H54 (cell line): ENCODE measurements at regions not wholly inside any gene's neighbourhood (a gene's known extent, or its start where the extent isn't known, plus 50 kb on each side); places are given as distances from the start of the nearest gene placed in this dataset.

Source experiments
- DNase-seq: peaks from one replicate; pipeline ENCODE4 v3.0.0; 2011; ENCODE audit warnings: low spot score, mixed read lengths; ENCODE audit not compliant: insufficient read length
- FAIRE-seq: peaks from 3 replicates; lab custom pipeline; 2011; peaks lifted over from hg19 to GRCh38; lab: Jason Lieb, UNC
- POLR2A ChIP-seq: IDR thresholded peaks from 2 replicates; pipeline ENCODE4 v1.6.1; 2011; ENCODE audit warnings: low read depth, mild to moderate bottlenecking, low read length

DNA sequence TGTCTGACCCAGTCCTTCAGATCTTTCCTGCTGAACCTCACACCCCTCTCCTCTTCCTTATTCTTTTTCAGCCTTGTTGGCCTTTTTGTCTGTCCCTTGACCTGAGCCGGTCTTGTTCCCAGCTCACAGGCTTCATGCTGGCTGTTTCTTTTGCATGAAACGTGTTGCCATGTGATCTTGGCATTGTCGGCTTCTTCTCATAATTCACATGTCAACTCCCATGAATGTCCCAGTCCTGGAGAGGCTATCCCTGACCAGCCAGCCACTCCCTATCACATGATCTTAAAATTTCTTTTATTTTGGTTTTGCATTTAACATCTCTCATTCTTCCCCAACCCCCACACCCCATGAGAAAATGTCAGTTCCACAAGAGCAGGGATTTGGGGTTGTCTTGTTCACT is 131.2 kb upstream of the TSHZ2 start:
- no peak for FAIRE-seq
- no peak for TF ChIP-seq POLR2A
- no peak for DNase-seq

GRCh38 chr20:52840041-52840440 is 132.1 kb upstream of the TSHZ2 start:
- TF ChIP-seq POLR2A = no peak
- FAIRE-seq = no peak
- DNase-seq = no peak

- DNase-seq (no peak), FAIRE-seq (no peak)
- TF ChIP-seq POLR2A = no peak
Observed at GRCh38 chr20:52838510-52839241, 133.5 kb upstream of the TSHZ2 start.

DNA sequence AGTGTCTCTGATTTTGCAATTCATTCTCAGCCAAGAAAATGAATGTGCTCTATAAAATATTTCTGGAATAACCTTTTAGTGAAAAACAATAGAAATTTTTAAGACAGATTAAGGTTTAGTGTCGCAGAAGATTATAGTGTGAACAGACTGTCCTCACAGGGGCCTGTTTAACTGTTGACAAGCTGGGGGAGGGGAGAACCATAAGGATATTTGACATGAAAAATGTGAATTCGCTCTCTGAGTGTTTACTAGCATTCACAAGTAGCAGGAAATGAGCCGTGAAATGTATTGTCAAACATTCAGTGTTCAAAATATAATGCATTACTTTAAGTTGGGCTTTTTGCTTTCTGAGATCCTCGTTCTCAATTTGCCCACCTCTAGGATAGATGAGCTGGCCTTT is 134.8 kb upstream of the TSHZ2 start:
- no peak for FAIRE-seq
- DNase-seq = no peak
- no peak for TF ChIP-seq POLR2A

DNA sequence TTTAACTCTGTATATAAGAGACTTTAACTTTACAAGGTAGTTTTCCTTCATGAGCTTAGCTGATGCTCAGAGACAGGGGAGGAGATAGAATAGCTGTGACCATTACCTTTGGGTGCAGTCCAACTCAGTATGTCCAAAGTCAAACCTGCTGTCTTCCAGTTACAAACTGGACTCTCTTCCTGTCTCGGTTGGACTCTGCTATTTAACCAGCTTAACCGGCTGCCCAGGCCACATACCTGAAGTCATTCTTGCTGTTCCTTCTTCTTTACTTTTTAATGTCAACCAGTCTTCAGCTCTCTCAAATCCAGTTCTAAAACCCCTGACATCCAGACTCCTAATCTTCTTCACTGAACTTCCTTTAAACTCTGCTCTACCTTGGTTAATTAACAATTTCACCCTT is 138.3 kb upstream of the TSHZ2 start:
- no peak for DNase-seq
- FAIRE-seq = no peak
- no peak for TF ChIP-seq POLR2A

DNA sequence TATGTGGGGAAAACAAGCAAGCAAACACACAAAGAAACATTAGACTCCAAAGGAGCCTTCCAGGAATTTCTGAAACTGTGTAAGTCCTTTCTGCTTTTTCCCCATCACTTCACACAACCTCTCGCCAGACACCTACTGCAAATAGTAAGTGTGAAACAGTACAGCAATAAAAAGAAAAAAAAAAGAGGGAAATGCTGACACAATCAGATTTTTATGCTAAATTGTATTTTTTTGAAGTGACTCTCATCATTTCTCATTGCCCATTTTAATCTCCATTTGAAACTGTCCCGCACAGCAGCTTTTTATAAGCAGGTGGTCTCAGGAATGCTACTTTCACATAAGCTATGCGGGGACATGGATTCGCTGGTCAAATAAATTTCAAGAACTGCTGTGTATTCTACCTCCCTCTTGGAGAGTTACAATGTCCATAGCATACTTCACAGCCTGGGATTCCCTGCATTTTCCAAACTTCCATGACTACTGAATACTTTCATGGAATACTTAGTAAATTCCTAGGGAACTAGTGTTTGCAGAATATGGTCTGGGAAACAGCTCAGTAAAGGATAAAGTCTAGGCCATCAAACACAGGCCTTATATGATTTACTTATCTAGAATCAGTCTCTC is 139.9 kb upstream of the TSHZ2 start:
- DNase-seq (no peak), FAIRE-seq (no peak)
- TF ChIP-seq POLR2A = no peak

DNA sequence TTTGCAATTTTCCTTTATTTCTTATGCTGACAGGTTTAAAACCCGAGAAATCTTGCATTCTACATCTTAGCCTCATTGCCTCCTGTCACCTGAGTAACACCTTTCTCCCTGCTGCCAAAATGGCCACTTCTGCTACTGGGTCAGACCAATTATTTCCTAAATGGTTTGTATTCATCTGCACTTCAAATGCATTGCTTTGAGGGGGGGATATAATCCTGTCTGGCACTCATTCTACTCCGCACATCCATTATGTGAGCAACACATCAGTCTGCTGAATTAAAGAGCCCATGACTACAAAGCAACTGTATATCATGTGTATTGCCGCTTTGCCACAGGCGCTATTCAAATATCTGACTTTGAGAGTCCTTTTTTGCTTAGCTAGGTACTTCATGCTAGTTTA is 141.6 kb upstream of the TSHZ2 start:
- DNase-seq = no peak
- TF ChIP-seq POLR2A = no peak
- no peak for FAIRE-seq

GRCh38 chr20:52829111-52829510 is 143.0 kb upstream of the TSHZ2 start:
- no peak for TF ChIP-seq POLR2A
- no peak for FAIRE-seq

DNA sequence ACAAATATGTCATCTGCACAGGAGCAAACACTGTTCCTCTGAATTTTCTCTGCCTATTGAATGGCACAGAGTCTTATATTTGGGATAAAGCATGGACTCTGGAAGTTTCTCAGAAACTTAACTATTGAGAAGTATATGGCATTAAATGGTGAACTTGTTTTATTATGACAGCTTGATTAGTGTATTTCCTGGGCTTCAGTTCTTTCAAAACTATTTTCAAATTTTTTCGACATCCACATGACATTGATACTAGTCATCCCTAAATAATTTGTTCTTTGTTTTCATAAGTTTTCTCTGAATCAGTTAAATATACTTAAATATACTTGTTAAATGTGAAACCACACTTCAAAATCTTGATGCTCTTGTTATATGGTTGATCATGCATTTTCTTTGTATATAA is 144.0 kb upstream of the TSHZ2 start:
- FAIRE-seq = no peak
- DNase-seq = no peak
- TF ChIP-seq POLR2A = no peak

More at GRCh38 chr20:52829111-52829510, 143.0 kb upstream of the TSHZ2 start:
- DNase-seq = no peak

DNA sequence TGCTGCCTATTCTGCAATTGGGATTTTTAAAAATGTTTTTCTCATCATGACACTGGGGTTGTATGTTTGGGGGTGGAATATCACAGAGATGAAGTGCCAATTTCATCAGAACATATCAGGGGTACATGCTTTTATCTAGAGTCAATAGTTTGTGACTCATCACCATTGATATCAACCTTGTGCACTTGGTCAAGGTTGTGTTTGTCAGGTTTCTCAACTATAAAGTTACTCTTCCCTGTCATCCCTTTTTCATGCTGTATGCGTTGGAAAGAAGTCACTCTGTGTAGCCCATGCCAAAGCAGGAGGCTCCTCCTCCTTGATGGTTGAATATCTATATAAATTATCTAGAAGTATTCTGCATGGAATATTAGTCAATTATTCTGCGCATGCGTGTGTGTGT is 145.4 kb upstream of the TSHZ2 start:
- no peak for TF ChIP-seq POLR2A
- FAIRE-seq = no peak
- DNase-seq = no peak

DNA sequence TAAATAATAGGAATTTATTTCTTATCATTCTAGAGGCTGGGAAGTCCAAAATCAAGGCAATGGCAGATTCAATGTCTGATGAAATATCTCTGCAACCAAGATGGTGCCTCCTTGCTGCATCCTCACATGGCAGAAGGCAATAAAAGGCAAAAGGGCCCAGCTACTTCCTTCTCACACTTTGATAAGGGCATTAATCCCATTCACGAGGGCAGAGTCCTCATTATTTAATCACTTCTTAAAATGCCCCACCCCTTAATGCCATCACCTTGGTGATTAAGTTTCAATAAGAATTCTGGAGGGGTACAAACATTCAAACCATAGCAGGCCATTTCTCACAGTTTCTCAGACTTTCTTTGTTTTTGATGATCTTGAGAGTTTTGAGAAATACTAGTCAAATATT is 145.8 kb upstream of the TSHZ2 start:
- FAIRE-seq (no peak), DNase-seq (no peak)
- no peak for TF ChIP-seq POLR2A

DNA sequence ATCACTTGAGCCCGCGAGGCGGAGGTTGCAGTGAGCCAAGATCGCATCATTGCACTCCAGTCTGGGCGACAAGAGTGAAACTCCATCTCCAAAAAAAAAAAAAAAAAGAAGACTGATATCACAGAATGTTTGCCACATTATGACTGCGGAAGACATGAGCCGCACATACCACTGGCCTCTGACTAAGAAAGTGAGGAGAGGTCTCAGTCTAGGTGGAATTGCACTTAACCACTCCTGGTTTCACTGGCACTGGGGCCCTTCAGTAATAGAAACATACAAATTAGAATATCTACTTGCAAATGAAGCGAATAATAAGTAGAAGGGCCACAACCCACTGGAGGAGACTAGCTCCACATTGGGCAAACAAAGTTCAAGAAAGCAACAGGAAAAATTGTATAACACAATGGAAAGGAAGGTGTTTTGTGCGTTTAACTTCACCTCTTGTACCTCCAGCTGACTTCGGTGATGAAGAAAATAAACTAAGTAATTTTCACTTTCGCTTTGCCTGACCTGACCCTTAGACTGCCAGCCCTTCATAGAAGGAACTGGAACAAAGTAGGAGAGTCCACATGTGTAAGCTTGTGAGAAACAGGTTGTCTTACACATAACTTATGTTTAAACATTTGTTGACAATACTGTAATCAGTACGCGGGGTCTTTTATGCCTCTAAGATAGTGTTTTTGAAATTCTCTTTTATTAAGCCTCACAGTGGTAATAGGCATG is 147.5 kb upstream of the TSHZ2 start:
- no peak for TF ChIP-seq POLR2A
- no peak for FAIRE-seq
- no peak for DNase-seq

DNA sequence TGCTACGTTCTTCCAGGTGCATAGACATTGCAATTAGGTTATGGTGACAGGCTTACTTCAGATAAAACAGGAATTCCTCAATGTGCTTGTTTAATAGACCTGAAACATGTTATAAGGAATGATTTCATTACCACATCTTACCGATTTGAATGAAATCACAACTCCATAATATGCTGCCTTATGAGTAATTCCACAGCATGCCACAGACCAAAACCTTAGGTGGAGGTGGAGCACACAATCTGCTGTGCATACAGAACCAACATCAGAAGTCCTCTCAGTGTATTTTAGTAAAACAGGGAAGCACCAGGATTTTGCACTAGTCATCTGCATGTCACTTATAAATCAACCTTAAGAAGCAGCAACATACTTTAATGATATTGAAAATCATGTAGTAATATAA is 148.9 kb upstream of the TSHZ2 start:
- TF ChIP-seq POLR2A = no peak
- FAIRE-seq = no peak

DNA sequence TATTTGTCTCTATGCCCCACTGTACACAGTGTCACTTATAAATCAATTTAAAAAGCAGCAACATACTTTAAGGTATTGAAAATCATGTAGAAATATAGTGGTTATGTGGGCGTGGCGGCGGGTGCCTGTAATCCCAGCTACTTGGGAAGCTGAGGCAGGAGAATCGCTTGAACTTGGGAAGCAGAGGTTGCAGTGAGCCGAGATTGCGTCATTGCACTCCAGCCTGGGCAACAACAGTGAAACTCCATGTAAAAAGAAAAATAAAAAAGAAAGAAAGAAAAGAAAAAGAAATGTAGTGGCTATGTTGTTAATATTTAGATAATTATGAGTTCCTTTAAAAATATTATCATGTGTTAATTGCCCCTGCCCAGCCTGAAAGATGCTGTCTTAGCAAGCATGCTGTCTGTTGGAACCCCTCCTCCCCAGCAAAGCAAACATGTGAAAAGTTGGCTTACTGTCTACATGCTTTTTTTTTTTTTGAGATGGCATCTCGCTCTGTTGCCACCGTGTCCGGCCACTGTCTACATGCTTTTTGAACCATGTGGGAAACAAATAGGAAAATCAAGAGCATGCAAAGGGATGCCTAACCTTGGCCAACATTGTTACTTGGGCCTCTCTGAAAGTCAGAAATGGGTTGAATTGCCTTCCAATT is 151.4 kb upstream of the TSHZ2 start:
- no peak for FAIRE-seq
- no peak for TF ChIP-seq POLR2A

More for the DNA sequence above, 148.9 kb upstream of the TSHZ2 start:
- no peak for DNase-seq

More for the DNA sequence above, 151.4 kb upstream of the TSHZ2 start:
- no peak for DNase-seq
